Osteocyte (in vitro differentiated cells): ENCODE measurements at regions not wholly inside any gene's neighbourhood (a gene's known extent, or its start where the extent isn't known, plus 50 kb on each side); places are given as distances from the start of the nearest gene placed in this dataset.

ENCODE experiments used
- DNase-seq: peaks from one replicate; pipeline ENCODE4 v3.0.0; 2021; ENCODE audit warnings: mixed read lengths; ENCODE audit not compliant: unreplicated experiment; ENCODE audit errors: extremely low spot score
- H3K27ac Mint-ChIP-seq: one replicate; pipeline ENCODE4 v1.8.0; 2021; ENCODE audit warnings: mild to moderate bottlenecking, mixed read lengths; ENCODE audit not compliant: unreplicated experiment
- H3K27me3 Mint-ChIP-seq: one replicate; pipeline ENCODE4 v1.8.0; 2021; ENCODE audit warnings: mixed read lengths; ENCODE audit not compliant: unreplicated experiment
- H3K36me3 Mint-ChIP-seq: one replicate; pipeline ENCODE4 v1.8.0; 2021; ENCODE audit warnings: mixed read lengths; ENCODE audit not compliant: unreplicated experiment
- H3K4me1 Mint-ChIP-seq: one replicate; pipeline ENCODE4 v1.8.0; 2021; ENCODE audit warnings: mixed read lengths; ENCODE audit not compliant: unreplicated experiment
- H3K4me3 Mint-ChIP-seq: one replicate; pipeline ENCODE4 v1.8.0; 2021; ENCODE audit warnings: mild to moderate bottlenecking, moderate library complexity, mixed read lengths; ENCODE audit not compliant: unreplicated experiment
- H3K9me3 Mint-ChIP-seq: one replicate; pipeline ENCODE4 v1.8.0; 2021; ENCODE audit warnings: mixed read lengths; ENCODE audit not compliant: unreplicated experiment
- TF ChIP-seq, protein P1 (sequence below): fragments of 200-600 bp; sonication (generic); IDR thresholded peaks from 2 replicates; pipeline ENCODE4 v1.5.0; 2021; ENCODE audit warnings: antibody characterized with exemption, mild to moderate bottlenecking, moderate library complexity

GRCh38 chr1:36638268-36638667 lies 155.6 kb upstream of the CSF3R start:
- H3K27ac Mint-ChIP-seq = no peak overlapping the region
- no peak for DNase-seq
- H3K4me1 Mint-ChIP-seq = no peaks in the 10 kb centered on the region

GRCh38 chr1:36636206-36636605 lies 153.5 kb upstream of the CSF3R start:
- Mint-ChIP-seq H3K27me3 (no peaks in the 10 kb centered on the region), H3K36me3 (no peaks in the 10 kb centered on the region), H3K9me3 (no peaks in the 10 kb centered on the region), H3K27ac (no peak overlapping the region), H3K4me1 (no peaks in the 10 kb centered on the region), H3K4me3 (no peak overlapping the region)
- TF ChIP-seq, protein P1, sequence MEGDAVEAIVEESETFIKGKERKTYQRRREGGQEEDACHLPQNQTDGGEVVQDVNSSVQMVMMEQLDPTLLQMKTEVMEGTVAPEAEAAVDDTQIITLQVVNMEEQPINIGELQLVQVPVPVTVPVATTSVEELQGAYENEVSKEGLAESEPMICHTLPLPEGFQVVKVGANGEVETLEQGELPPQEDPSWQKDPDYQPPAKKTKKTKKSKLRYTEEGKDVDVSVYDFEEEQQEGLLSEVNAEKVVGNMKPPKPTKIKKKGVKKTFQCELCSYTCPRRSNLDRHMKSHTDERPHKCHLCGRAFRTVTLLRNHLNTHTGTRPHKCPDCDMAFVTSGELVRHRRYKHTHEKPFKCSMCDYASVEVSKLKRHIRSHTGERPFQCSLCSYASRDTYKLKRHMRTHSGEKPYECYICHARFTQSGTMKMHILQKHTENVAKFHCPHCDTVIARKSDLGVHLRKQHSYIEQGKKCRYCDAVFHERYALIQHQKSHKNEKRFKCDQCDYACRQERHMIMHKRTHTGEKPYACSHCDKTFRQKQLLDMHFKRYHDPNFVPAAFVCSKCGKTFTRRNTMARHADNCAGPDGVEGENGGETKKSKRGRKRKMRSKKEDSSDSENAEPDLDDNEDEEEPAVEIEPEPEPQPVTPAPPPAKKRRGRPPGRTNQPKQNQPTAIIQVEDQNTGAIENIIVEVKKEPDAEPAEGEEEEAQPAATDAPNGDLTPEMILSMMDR = no peak
- no peak for DNase-seq

More at GRCh38 chr1:36638268-36638667, 155.6 kb upstream of the CSF3R start:
- Mint-ChIP-seq H3K4me3 (no peak overlapping the region), H3K9me3 (no peaks in the 10 kb centered on the region), H3K36me3 (no peaks in the 10 kb centered on the region), H3K27me3 (no peaks in the 10 kb centered on the region)
- TF ChIP-seq, protein P1 = no peak

- TF ChIP-seq, protein P1 = no peak
These were observed 152.6 kb upstream of the CSF3R start for GRCh38 chr1:36635284-36635683.

DNA sequence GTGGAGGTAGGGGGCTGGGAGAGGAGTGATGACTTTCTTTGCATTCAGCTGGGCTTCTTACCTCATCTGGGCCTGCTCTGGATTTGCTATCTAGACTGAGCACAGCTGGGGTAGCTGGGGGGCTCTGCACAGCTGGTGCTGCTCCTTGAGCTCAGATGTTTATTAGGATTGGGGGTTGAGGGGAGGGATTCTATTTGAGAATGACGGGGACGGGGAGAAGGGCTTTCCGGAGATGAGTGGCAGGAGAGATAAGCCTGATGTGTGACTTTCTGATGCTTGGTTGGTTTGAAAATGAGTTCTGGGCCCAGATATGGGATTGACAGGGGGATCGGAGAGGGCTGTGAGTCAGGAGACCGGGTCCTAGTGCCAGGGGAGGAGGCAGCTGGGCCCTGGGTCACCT lies 146.1 kb upstream of the CSF3R start:
- Mint-ChIP-seq H3K36me3 (no peaks in the 10 kb centered on the region), H3K4me1 (no peaks in the 10 kb centered on the region), H3K9me3 (no peaks in the 10 kb centered on the region), H3K27ac (no peak overlapping the region), H3K4me3 (no peak overlapping the region), H3K27me3 (no peaks in the 10 kb centered on the region)
- TF ChIP-seq, protein P1 = no peak
- DNase-seq = no peak

More at GRCh38 chr1:36635284-36635683, 152.6 kb upstream of the CSF3R start:
- no peaks in the 10 kb centered on the region for H3K9me3 Mint-ChIP-seq
- no peak overlapping the region for H3K4me3 Mint-ChIP-seq
- no peak overlapping the region for H3K27ac Mint-ChIP-seq
- no peak for DNase-seq
- no peaks in the 10 kb centered on the region for H3K27me3 Mint-ChIP-seq
- H3K4me1 Mint-ChIP-seq = no peaks in the 10 kb centered on the region
- H3K36me3 Mint-ChIP-seq = no peaks in the 10 kb centered on the region

DNA sequence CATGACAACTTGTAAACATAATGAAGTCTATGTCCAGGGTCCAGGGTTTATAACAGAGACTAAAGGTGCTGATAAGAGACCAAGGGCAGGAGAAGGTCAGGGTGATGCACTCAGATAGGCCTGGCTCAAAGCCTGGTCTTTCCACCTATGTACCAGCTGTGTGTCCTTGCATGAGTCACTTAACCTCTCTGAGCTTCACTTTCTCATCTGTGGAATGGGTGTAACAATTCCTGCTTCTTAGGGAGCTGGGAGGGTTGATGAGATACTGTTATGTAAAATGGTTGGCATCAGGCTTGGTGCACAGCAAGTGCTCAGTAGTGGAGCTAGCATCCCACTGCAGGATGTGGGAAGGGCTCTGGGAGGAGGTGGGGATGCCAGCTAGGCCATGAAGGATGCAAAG lies 143.7 kb upstream of the CSF3R start:
- no peaks in the 10 kb centered on the region for H3K4me1 Mint-ChIP-seq
- no peaks in the 10 kb centered on the region for H3K9me3 Mint-ChIP-seq
- TF ChIP-seq, protein P1 = no peak
- DNase-seq = no peak
- H3K36me3 Mint-ChIP-seq = no peaks in the 10 kb centered on the region
- no peak overlapping the region for H3K4me3 Mint-ChIP-seq
- no peaks in the 10 kb centered on the region for H3K27me3 Mint-ChIP-seq
- H3K27ac Mint-ChIP-seq = no peak overlapping the region
